ENCODE measurements at regions not wholly inside any gene's neighbourhood (a gene's known extent, or its start where the extent isn't known, plus 50 kb on each side); places are given as distances from the start of the nearest gene placed in this dataset.

GRCh38 chr1:201745023-201745422, 83.9 kb upstream of the IPO9 start:
- ATAC-seq (ENCODE audit: low FRiP score) (no peak), DNase-seq (no peak)
- Histone ChIP-seq H3K4me3 (ENCODE audit: low read length in 2 of 2) (no peak overlapping the region), H3K9me3 (ENCODE audit: control insufficient read depth, low read length) (no peaks in the 10 kb centered on the region), H3K4me1 (ENCODE audit: control insufficient read depth in 1 of 2, insufficient read depth in 2 of 2, low read length in 2 of 2) (peaks cover 3 to 32% of the 10 kb centered on the region in 2 donors), H3K27ac (ENCODE audit: low read depth in 1 of 2, low read length in 2 of 2) (no peak overlapping the region), H3K27me3 (ENCODE audit: control insufficient read depth in 1 of 2, insufficient read depth in 2 of 2, low read length in 1 of 2) (no peaks in the 10 kb centered on the region), H3K36me3 (ENCODE audit: control insufficient read depth in 1 of 2, insufficient read depth in 2 of 2, low read length in 1 of 2) (no peaks in the 10 kb centered on the region)
- intact Hi-C loops (cut with DNase I), result no loop called here
- WGBS, 2 donors, result 46 to 53% methylated on average over 3 of the region's 3 CpGs

GRCh38 chr1:201746156-201746555, 82.8 kb upstream of the IPO9 start:
- intact Hi-C loops (cut with DNase I), result no loop called here
- ATAC-seq (ENCODE audit: low FRiP score) (no peak), DNase-seq (no peak)
- Histone ChIP-seq H3K4me1 (ENCODE audit: control insufficient read depth in 1 of 2, insufficient read depth in 2 of 2, low read length in 2 of 2) (peaks cover 3 to 33% of the 10 kb centered on the region in 2 donors), H3K27ac (ENCODE audit: low read depth in 1 of 2, low read length in 2 of 2) (no peak overlapping the region), H3K9me3 (ENCODE audit: control insufficient read depth, low read length) (no peaks in the 10 kb centered on the region), H3K36me3 (ENCODE audit: control insufficient read depth in 1 of 2, insufficient read depth in 2 of 2, low read length in 1 of 2) (no peaks in the 10 kb centered on the region), H3K4me3 (ENCODE audit: low read length in 2 of 2) (no peak overlapping the region), H3K27me3 (ENCODE audit: control insufficient read depth in 1 of 2, insufficient read depth in 2 of 2, low read length in 1 of 2) (no peaks in the 10 kb centered on the region)

GRCh38 chr1:201747261-201747660, 81.7 kb upstream of the IPO9 start:
- intact Hi-C loops (cut with DNase I), result no loop called here
- H3K9me3 ChIP-seq (ENCODE audit: control insufficient read depth, low read length), result no peaks in the 10 kb centered on the region
- no peaks in the 10 kb centered on the region for H3K27me3 ChIP-seq (ENCODE audit: control insufficient read depth in 1 of 2, insufficient read depth in 2 of 2, low read length in 1 of 2)
- WGBS, 2 donors, result 8 to 9% methylated on average over 5 of the region's 5 CpGs
- H3K4me3 ChIP-seq (ENCODE audit: low read length in 2 of 2), result no peak overlapping the region
- ATAC-seq (ENCODE audit: low FRiP score) (no peak), DNase-seq (no peak)
- peaks cover 0 to 27% of the 10 kb centered on the region in 2 donors for H3K4me1 ChIP-seq (ENCODE audit: control insufficient read depth in 1 of 2, insufficient read depth in 2 of 2, low read length in 2 of 2)
- peak overlapping the region; percentile 68 to 80 for H3K27ac ChIP-seq (ENCODE audit: low read depth in 1 of 2, low read length in 2 of 2)
- no peaks in the 10 kb centered on the region for H3K36me3 ChIP-seq (ENCODE audit: control insufficient read depth in 1 of 2, insufficient read depth in 2 of 2, low read length in 1 of 2)

GRCh38 chr1:201748335-201748734, 80.6 kb upstream of the IPO9 start:
- no peaks in the 10 kb centered on the region for H3K27me3 ChIP-seq (ENCODE audit: control insufficient read depth in 1 of 2, insufficient read depth in 2 of 2, low read length in 1 of 2)
- H3K36me3 ChIP-seq (ENCODE audit: control insufficient read depth in 1 of 2, insufficient read depth in 2 of 2, low read length in 1 of 2), result no peaks in the 10 kb centered on the region
- peak; percentile 83 to 86 for DNase-seq
- H3K4me1 ChIP-seq (ENCODE audit: control insufficient read depth in 1 of 2, insufficient read depth in 2 of 2, low read length in 2 of 2), result peaks cover 3 to 32% of the 10 kb centered on the region in 2 donors
- 0 to 3% methylated on average over 1 of the region's 1 CpG for WGBS, 2 donors
- H3K4me3 ChIP-seq (ENCODE audit: low read length in 2 of 2), result no peak overlapping the region
- H3K9me3 ChIP-seq (ENCODE audit: control insufficient read depth, low read length), result no peaks in the 10 kb centered on the region
- intact Hi-C loops (cut with DNase I), result loop anchor here (2.0 kb wide), 2 partner anchors 34 to 36 kb away; no protein-coding TSS in a partner anchor
- ATAC-seq (ENCODE audit: low FRiP score), result peak; percentile 62
- peak overlapping the region; percentile 88 to 99 for H3K27ac ChIP-seq (ENCODE audit: low read depth in 1 of 2, low read length in 2 of 2)

- no peaks in the 10 kb centered on the region for H3K36me3 ChIP-seq (ENCODE audit: control insufficient read depth in 1 of 2, insufficient read depth in 2 of 2, low read length in 1 of 2)
- peaks cover 10 to 41% of the 10 kb centered on the region in 2 donors for H3K4me1 ChIP-seq (ENCODE audit: control insufficient read depth in 1 of 2, insufficient read depth in 2 of 2, low read length in 2 of 2)
- 75 to 78% methylated on average over 6 of the region's 6 CpGs for WGBS, 2 donors
- intact Hi-C loops (cut with DNase I), result loop anchor here (2.0 kb wide), 2 partner anchors 34 to 36 kb away; no protein-coding TSS in a partner anchor
- H3K27me3 ChIP-seq (ENCODE audit: control insufficient read depth in 1 of 2, insufficient read depth in 2 of 2, low read length in 1 of 2), result no peaks in the 10 kb centered on the region
- ATAC-seq (ENCODE audit: low FRiP score) (no peak), DNase-seq (no peak)
- H3K4me3 ChIP-seq (ENCODE audit: low read length in 2 of 2), result no peak overlapping the region
- H3K9me3 ChIP-seq (ENCODE audit: control insufficient read depth, low read length), result no peaks in the 10 kb centered on the region
- H3K27ac ChIP-seq (ENCODE audit: low read depth in 1 of 2, low read length in 2 of 2), result peak overlapping the region; percentile 95 to 99
These were observed 79.8 kb upstream of the IPO9 start for GRCh38 chr1:201749059-201749690.

GRCh38 chr1:201750120-201750519, 78.8 kb upstream of the IPO9 start:
- peaks cover 10 to 37% of the 10 kb centered on the region in 2 donors for H3K4me1 ChIP-seq (ENCODE audit: control insufficient read depth in 1 of 2, insufficient read depth in 2 of 2, low read length in 2 of 2)
- no peaks in the 10 kb centered on the region for H3K36me3 ChIP-seq (ENCODE audit: control insufficient read depth in 1 of 2, insufficient read depth in 2 of 2, low read length in 1 of 2)
- no peaks in the 10 kb centered on the region for H3K9me3 ChIP-seq (ENCODE audit: control insufficient read depth, low read length)
- H3K4me3 ChIP-seq (ENCODE audit: low read length in 2 of 2), result no peak overlapping the region
- peak overlapping the region; percentile 68 to 99 for H3K27ac ChIP-seq (ENCODE audit: low read depth in 1 of 2, low read length in 2 of 2)
- DNase-seq (no peak), ATAC-seq (ENCODE audit: low FRiP score) (no peak)
- H3K27me3 ChIP-seq (ENCODE audit: control insufficient read depth in 1 of 2, insufficient read depth in 2 of 2, low read length in 1 of 2), result no peaks in the 10 kb centered on the region
- WGBS, 2 donors, result 4 to 5% methylated on average over 3 of the region's 3 CpGs
- intact Hi-C loops (cut with DNase I), result loop anchor here (2.0 to 5.0 kb wide), 2 partner anchors 42 to 43 kb away; no protein-coding TSS in a partner anchor

- no peaks in the 10 kb centered on the region for H3K27me3 ChIP-seq (ENCODE audit: control insufficient read depth in 1 of 2, insufficient read depth in 2 of 2, low read length in 1 of 2)
- peak overlapping the region; percentile 96 to 99 for H3K27ac ChIP-seq (ENCODE audit: low read depth in 1 of 2, low read length in 2 of 2)
- ATAC-seq (ENCODE audit: low FRiP score) (no peak), DNase-seq (no peak)
- no peaks in the 10 kb centered on the region for H3K36me3 ChIP-seq (ENCODE audit: control insufficient read depth in 1 of 2, insufficient read depth in 2 of 2, low read length in 1 of 2)
- no peak overlapping the region for H3K4me3 ChIP-seq (ENCODE audit: low read length in 2 of 2)
- intact Hi-C loops (cut with DNase I), result loop anchor here (2.0 to 5.0 kb wide), 2 partner anchors 41 to 42 kb away; no protein-coding TSS in a partner anchor
- WGBS, 2 donors, result 2 to 8% methylated on average over 1 of the region's 1 CpG
- H3K9me3 ChIP-seq (ENCODE audit: control insufficient read depth, low read length), result no peaks in the 10 kb centered on the region
- peaks cover 11 to 33% of the 10 kb centered on the region in 2 donors for H3K4me1 ChIP-seq (ENCODE audit: control insufficient read depth in 1 of 2, insufficient read depth in 2 of 2, low read length in 2 of 2)
These were observed 78.0 kb upstream of the IPO9 start for GRCh38 chr1:201750934-201751333.

GRCh38 chr1:201751872-201752271, 77.1 kb upstream of the IPO9 start:
- Histone ChIP-seq H3K4me1 (ENCODE audit: control insufficient read depth in 1 of 2, insufficient read depth in 2 of 2, low read length in 2 of 2) (peaks cover 14 to 32% of the 10 kb centered on the region in 2 donors), H3K27ac (ENCODE audit: low read depth in 1 of 2, low read length in 2 of 2) (peak overlapping the region; percentile 69 to 99), H3K4me3 (ENCODE audit: low read length in 2 of 2) (no peak overlapping the region), H3K27me3 (ENCODE audit: control insufficient read depth in 1 of 2, insufficient read depth in 2 of 2, low read length in 1 of 2) (no peaks in the 10 kb centered on the region), H3K36me3 (ENCODE audit: control insufficient read depth in 1 of 2, insufficient read depth in 2 of 2, low read length in 1 of 2) (no peaks in the 10 kb centered on the region), H3K9me3 (ENCODE audit: control insufficient read depth, low read length) (no peaks in the 10 kb centered on the region)
- ATAC-seq (ENCODE audit: low FRiP score) (no peak), DNase-seq (no peak)
- intact Hi-C loops (cut with DNase I), result loop anchor here (2.0 to 5.0 kb wide), 2 partner anchors 40 to 41 kb away; no protein-coding TSS in a partner anchor
- WGBS, 2 donors, result 60% methylated on average over 4 of the region's 4 CpGs

- Histone ChIP-seq H3K27me3 (ENCODE audit: control insufficient read depth in 1 of 2, insufficient read depth in 2 of 2, low read length in 1 of 2) (no peaks in the 10 kb centered on the region), H3K4me3 (ENCODE audit: low read length in 2 of 2) (no peak overlapping the region), H3K9me3 (ENCODE audit: control insufficient read depth, low read length) (no peaks in the 10 kb centered on the region), H3K36me3 (ENCODE audit: control insufficient read depth in 1 of 2, insufficient read depth in 2 of 2, low read length in 1 of 2) (no peaks in the 10 kb centered on the region), H3K4me1 (ENCODE audit: control insufficient read depth in 1 of 2, insufficient read depth in 2 of 2, low read length in 2 of 2) (peaks cover 18 to 31% of the 10 kb centered on the region in 2 donors), H3K27ac (ENCODE audit: low read depth in 1 of 2, low read length in 2 of 2) (peak overlapping the region in 1 of 2 donors; percentile 99)
- 25 to 37% methylated on average over 2 of the region's 2 CpGs for WGBS, 2 donors
- intact Hi-C loops (cut with DNase I), result loop anchor here in 1 of 2 donors (5.0 kb wide), 1 partner anchor 40 kb away; no protein-coding TSS in a partner anchor
- no peak for DNase-seq
- ATAC-seq (ENCODE audit: low FRiP score), result no peak
These were observed 76.6 kb upstream of the IPO9 start for GRCh38 chr1:201752333-201752732.
